Trophoblast cell (in vitro differentiated cells and primary cell): ENCODE measurements at regions not wholly inside any gene's neighbourhood (a gene's known extent, or its start where the extent isn't known, plus 50 kb on each side); places are given as distances from the start of the nearest gene placed in this dataset.

Experiments used
- DNase-seq, 2 donors: peaks; one replicate each; pipeline ENCODE4 v3.0.0-alpha.2; 2016
- H2AFZ ChIP-seq: 2 replicates; pipeline ENCODE4 v1.6.1; 2013; ENCODE audit warnings: low read length, moderate library complexity, mild to moderate bottlenecking; ENCODE audit not compliant: insufficient read depth, poor library complexity
- H2AK5ac ChIP-seq: 2 replicates; pipeline ENCODE4 v1.6.1; 2013; ENCODE audit warnings: mild to moderate bottlenecking, low read length
- H2BK120ac ChIP-seq: 2 replicates; pipeline ENCODE4 v1.6.1; 2013; ENCODE audit warnings: low read length, mild to moderate bottlenecking, moderate library complexity; ENCODE audit not compliant: insufficient read depth, poor library complexity
- H2BK12ac ChIP-seq: 2 replicates; pipeline ENCODE4 v1.6.1; 2013; ENCODE audit warnings: mild to moderate bottlenecking, low read length, moderate library complexity
- H2BK5ac ChIP-seq: 2 replicates; pipeline ENCODE4 v1.6.1; 2013; ENCODE audit warnings: low read length, low read depth, moderate library complexity, mild to moderate bottlenecking; ENCODE audit not compliant: poor library complexity
- H3K14ac ChIP-seq: 2 replicates; pipeline ENCODE4 v1.6.1; 2013; ENCODE audit warnings: mild to moderate bottlenecking, low read length
- H3K18ac ChIP-seq: 2 replicates; pipeline ENCODE4 v1.6.1; 2013; ENCODE audit warnings: mild to moderate bottlenecking, low read length
- H3K23ac ChIP-seq: 2 replicates; pipeline ENCODE4 v1.6.1; 2013; ENCODE audit warnings: low read length
- H3K27ac ChIP-seq: 2 replicates; pipeline ENCODE4 v1.5.1; 2013; ENCODE audit warnings: low read depth, mild to moderate bottlenecking, inconsistent platforms, low read length, moderate library complexity
- H3K27me3 ChIP-seq: 2 replicates; pipeline ENCODE4 v1.6.1; 2013; ENCODE audit warnings: inconsistent platforms, mild to moderate bottlenecking, low read length, moderate library complexity; ENCODE audit not compliant: insufficient read depth
- H3K36me3 ChIP-seq, 2 experiments: 1 replicate in 1 of 2; 2 replicates in 1 of 2; pipeline ENCODE4 v1.6.1; 2013; ENCODE audit warnings: low read length in 2 of 2, mild to moderate bottlenecking in 2 of 2, moderate library complexity in 1 of 2; ENCODE audit not compliant: insufficient read depth in 2 of 2, control insufficient read depth in 1 of 2
- H3K4ac ChIP-seq: 2 replicates; pipeline ENCODE4 v1.6.1; 2013; ENCODE audit warnings: low read depth, mild to moderate bottlenecking, low read length, moderate library complexity
- H3K4me1 ChIP-seq, 2 experiments: 1 replicate in 1 of 2; 2 replicates in 1 of 2; pipeline ENCODE4 v1.6.1; 2013; ENCODE audit warnings: low read length in 2 of 2, mild to moderate bottlenecking in 2 of 2, moderate library complexity in 1 of 2; ENCODE audit not compliant: insufficient read depth in 2 of 2, control insufficient read depth in 1 of 2
- H3K4me2 ChIP-seq: 2 replicates; pipeline ENCODE4 v1.6.1; 2013; ENCODE audit warnings: inconsistent platforms, mild to moderate bottlenecking, low read length, moderate library complexity
- H3K4me3 ChIP-seq: 2 replicates; pipeline ENCODE4 v1.5.1; 2013; ENCODE audit warnings: mild to moderate bottlenecking, low read depth, low read length, inconsistent platforms
- H3K79me1 ChIP-seq: one replicate; pipeline ENCODE4 v1.6.1; 2013; ENCODE audit warnings: low read length
- H3K79me2 ChIP-seq: 2 replicates; pipeline ENCODE4 v1.6.1; 2013; ENCODE audit warnings: low read length, mild to moderate bottlenecking; ENCODE audit not compliant: control insufficient read depth, insufficient read depth, poor library complexity
- H3K9ac ChIP-seq: 2 replicates; pipeline ENCODE4 v1.6.1; 2013; ENCODE audit warnings: mild to moderate bottlenecking, low read length
- H3K9me3 ChIP-seq: 2 replicates; pipeline ENCODE4 v1.6.1; 2013; ENCODE audit warnings: low read depth, mild to moderate bottlenecking, control low read depth, inconsistent platforms, low read length; ENCODE audit not compliant: insufficient read depth
- H4K12ac ChIP-seq: 2 replicates; pipeline ENCODE4 v1.6.1; 2013; ENCODE audit warnings: low read depth, mild to moderate bottlenecking, low read length, moderate library complexity
- H4K8ac ChIP-seq: 2 replicates; pipeline ENCODE4 v1.6.1; 2013; ENCODE audit warnings: low read depth, mild to moderate bottlenecking, low read length, moderate library complexity
- H4K91ac ChIP-seq: one replicate; pipeline ENCODE4 v1.6.1; 2013; ENCODE audit warnings: low read depth, mild to moderate bottlenecking, low read length, moderate library complexity
- WGBS: extraction: QIAGEN DNeasy Blood & Tissue Kit; methylation state at CpG from one replicate; pipeline ENCODE4 v1.1.7; 2013; ENCODE audit warnings: missing lambda C conversion rate; ENCODE audit not compliant: insufficient read length, insufficient coverage; ENCODE audit errors: extremely low coverage; 5-methylcytosine and 5-hydroxymethylcytosine counted together

DNA sequence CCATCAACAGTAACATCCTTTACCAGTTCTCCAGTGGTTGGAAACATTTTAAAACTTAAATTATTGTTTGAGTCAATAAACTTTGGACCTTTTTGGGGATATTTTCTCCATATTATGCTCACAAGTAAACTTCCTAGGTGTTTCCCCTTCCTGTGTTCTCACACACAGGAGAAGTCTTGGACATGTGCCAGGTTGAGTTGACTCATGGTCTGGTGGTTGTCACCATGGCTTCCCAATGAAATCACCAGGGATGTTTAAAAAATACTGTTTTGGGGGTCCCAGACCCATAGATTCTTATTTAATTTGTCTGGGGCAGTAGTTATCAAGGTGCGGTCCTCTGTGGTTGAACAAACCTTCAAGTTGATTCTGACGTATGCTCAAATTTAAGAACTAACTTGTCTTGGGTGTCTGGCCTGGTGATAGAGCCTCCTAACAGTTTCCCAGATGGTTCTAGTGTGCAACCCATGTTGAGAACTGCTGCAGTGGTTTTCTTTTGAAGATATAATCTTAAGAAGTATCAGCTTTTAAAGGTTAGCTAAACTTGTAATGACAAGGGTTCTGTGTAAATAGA, 291.8 kb downstream of the EDEM1 start:
- no peak overlapping the region for H3K4me3 ChIP-seq
- H2AK5ac ChIP-seq: no peak overlapping the region
- H3K79me2 ChIP-seq: no peaks in the 10 kb centered on the region
- no CpG with 5 or more reads among the region's 2 CpGs for WGBS
- H4K8ac ChIP-seq: no peak overlapping the region
- no peak overlapping the region for H2BK120ac ChIP-seq
- H3K9ac ChIP-seq: no peak overlapping the region
- H3K36me3 ChIP-seq: no peaks in the 10 kb centered on the region
- no peak overlapping the region for H3K4ac ChIP-seq
- no peak overlapping the region for H2BK5ac ChIP-seq
- no peak overlapping the region for H3K18ac ChIP-seq
- no peaks in the 10 kb centered on the region for H3K4me1 ChIP-seq
- DNase-seq: no peak
- H2AFZ ChIP-seq: no peak overlapping the region
- H3K79me1 ChIP-seq: no peaks in the 10 kb centered on the region
- H2BK12ac ChIP-seq: no peak overlapping the region
- no peak overlapping the region for H4K12ac ChIP-seq
- H3K4me2 ChIP-seq: no peak overlapping the region
- H4K91ac ChIP-seq: no peak overlapping the region
- H3K9me3 ChIP-seq: no peaks in the 10 kb centered on the region
- no peaks in the 10 kb centered on the region for H3K27me3 ChIP-seq
- H3K23ac ChIP-seq: no peak overlapping the region
- no peak overlapping the region for H3K27ac ChIP-seq
- no peak overlapping the region for H3K14ac ChIP-seq

DNA sequence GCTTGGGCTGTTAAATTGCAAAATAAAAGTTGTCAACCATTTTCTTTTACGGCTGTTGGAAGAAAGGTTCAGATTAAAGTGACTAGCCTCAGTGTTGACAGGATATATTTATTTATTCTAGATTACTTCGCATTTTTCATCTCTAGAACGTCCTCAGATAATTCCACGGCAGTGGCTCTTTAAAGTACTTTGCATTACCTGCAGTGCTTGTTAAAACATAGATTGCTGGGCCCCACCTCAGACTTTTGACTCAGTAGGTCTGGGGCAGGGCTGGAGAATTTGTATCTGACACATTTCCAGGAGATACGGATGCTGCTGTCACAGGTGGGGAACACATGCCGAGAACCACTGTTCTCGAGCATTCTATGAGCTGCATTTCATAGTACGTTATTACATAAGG, 292.7 kb downstream of the EDEM1 start:
- no peak overlapping the region for H3K14ac ChIP-seq
- H3K27me3 ChIP-seq: no peaks in the 10 kb centered on the region
- no peak overlapping the region for H3K4me3 ChIP-seq
- H2BK12ac ChIP-seq: no peak overlapping the region
- H3K4me2 ChIP-seq: no peak overlapping the region
- no peak overlapping the region for H2BK120ac ChIP-seq
- H4K8ac ChIP-seq: no peak overlapping the region
- no peak overlapping the region for H3K9ac ChIP-seq
- no peak overlapping the region for H4K91ac ChIP-seq
- H3K9me3 ChIP-seq: no peaks in the 10 kb centered on the region
- no peak for DNase-seq
- no peak overlapping the region for H4K12ac ChIP-seq
- no peaks in the 10 kb centered on the region for H3K4me1 ChIP-seq
- no peak overlapping the region for H3K18ac ChIP-seq
- no peak overlapping the region for H3K23ac ChIP-seq
- no peaks in the 10 kb centered on the region for H3K79me2 ChIP-seq
- H3K36me3 ChIP-seq: no peaks in the 10 kb centered on the region
- no peak overlapping the region for H2AK5ac ChIP-seq
- no peak overlapping the region for H2BK5ac ChIP-seq
- no peak overlapping the region for H3K4ac ChIP-seq
- WGBS: no CpG with 5 or more reads among the region's 8 CpGs
- H3K79me1 ChIP-seq: no peaks in the 10 kb centered on the region
- H3K27ac ChIP-seq: no peak overlapping the region
- no peak overlapping the region for H2AFZ ChIP-seq

DNA sequence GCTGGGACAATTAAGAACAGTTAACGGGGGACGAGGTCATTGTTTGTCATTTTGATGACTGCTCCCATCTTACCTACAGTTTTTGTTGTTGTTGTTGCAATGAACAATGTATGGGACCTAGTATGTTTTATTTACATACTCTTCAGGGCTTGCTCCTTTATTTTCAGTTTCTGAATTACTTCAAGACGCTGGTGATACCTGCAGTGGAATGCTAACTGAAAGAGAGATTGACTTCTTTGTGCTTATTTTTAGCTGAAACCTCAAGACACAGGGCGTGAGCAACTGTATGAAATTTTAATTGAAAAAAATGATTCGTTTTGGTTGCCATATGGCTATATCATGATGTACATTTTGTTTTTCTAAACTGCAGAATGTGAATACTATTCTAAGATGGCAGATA, 297.9 kb downstream of the EDEM1 start:
- Histone ChIP-seq H2BK120ac (no peak overlapping the region), H3K27ac (no peak overlapping the region), H3K9ac (no peak overlapping the region), H3K4me3 (no peak overlapping the region), H4K8ac (no peak overlapping the region), H3K14ac (no peak overlapping the region), H3K27me3 (no peaks in the 10 kb centered on the region), H3K79me2 (no peaks in the 10 kb centered on the region), H2AK5ac (no peak overlapping the region), H2BK12ac (no peak overlapping the region), H4K91ac (no peak overlapping the region), H3K23ac (no peak overlapping the region), H3K4ac (no peak overlapping the region), H3K18ac (no peak overlapping the region), H3K9me3 (no peaks in the 10 kb centered on the region), H4K12ac (no peak overlapping the region), H3K79me1 (no peaks in the 10 kb centered on the region), H3K4me2 (no peak overlapping the region), H2BK5ac (no peak overlapping the region), H2AFZ (no peak overlapping the region), H3K36me3 (no peaks in the 10 kb centered on the region), H3K4me1 (no peaks in the 10 kb centered on the region)
- DNase-seq: no peak
- WGBS: no CpG with 5 or more reads among the region's 5 CpGs

DNA sequence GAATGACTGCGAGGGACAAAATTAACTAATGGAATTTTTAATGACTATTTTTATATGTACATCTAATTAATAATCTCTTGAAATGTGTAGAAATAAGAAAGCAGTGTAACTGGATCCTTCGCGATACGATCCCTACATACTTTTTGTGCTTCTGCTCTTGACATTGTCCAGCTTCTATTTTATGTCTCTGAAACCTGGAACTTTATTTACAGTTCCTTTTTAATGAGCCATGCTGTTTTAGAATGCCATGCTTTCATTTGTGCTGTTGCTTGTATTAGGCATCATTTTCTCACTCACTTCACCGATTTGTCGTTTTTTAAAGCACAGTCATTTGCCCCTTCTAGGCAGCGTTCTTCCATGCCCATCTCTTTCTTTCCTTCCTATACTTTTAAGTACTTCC, 301.3 kb downstream of the EDEM1 start:
- Histone ChIP-seq H4K12ac (no peak overlapping the region), H3K9me3 (no peaks in the 10 kb centered on the region), H3K4me2 (no peak overlapping the region), H3K23ac (no peak overlapping the region), H2BK12ac (no peak overlapping the region), H3K27ac (no peak overlapping the region), H3K79me1 (no peaks in the 10 kb centered on the region), H3K27me3 (no peaks in the 10 kb centered on the region), H3K18ac (no peak overlapping the region), H3K36me3 (no peaks in the 10 kb centered on the region), H2AFZ (no peak overlapping the region), H2BK120ac (no peak overlapping the region), H4K91ac (no peak overlapping the region), H3K79me2 (no peaks in the 10 kb centered on the region), H3K4me3 (no peak overlapping the region), H3K4me1 (no peaks in the 10 kb centered on the region), H4K8ac (no peak overlapping the region), H3K9ac (no peak overlapping the region), H2BK5ac (no peak overlapping the region), H3K14ac (no peak overlapping the region), H2AK5ac (no peak overlapping the region), H3K4ac (no peak overlapping the region)
- no CpG with 5 or more reads among the region's 7 CpGs for WGBS
- no peak for DNase-seq
